HCT116 (cell line): ENCODE measurements at regions not wholly inside any gene's neighbourhood (a gene's known extent, or its start where the extent isn't known, plus 50 kb on each side); places are given as distances from the start of the nearest gene placed in this dataset.

Experiments used
- ATAC-seq: fragments of 200-7000 bp; cut with Tn5 transposase; 2 replicates; pipeline ENCODE4 v1.9.1; 2020; ENCODE audit warnings: mild to moderate bottlenecking, moderate library complexity
- BruUV-seq: library from RNA; stranded (reverse); fragments of 400-500 nt; replicated peaks from 2 replicates; lab custom pipeline; 2021; lab: Mats Ljungman, UMichigan
- CTCF ChIA-PET: fragments of 300-600 bp; sonication (Branson Sonifier 250); formaldehyde crosslinking; loops from one replicate; lab custom pipeline; 2021; ENCODE audit warnings: antibody characterized with exemption; lab: Charles Lee
- POLR2A ChIA-PET: fragments of 300-600, 350-600 bp; sonication (Branson Sonifier 250); formaldehyde crosslinking; loops from one replicate; lab custom pipeline; 2021; ENCODE audit warnings: antibody characterized with exemption; lab: Charles Lee
- RAD21 ChIA-PET, 2 experiments: fragments of 300-600 bp; sonication (Branson Sonifier 250); formaldehyde crosslinking; loops; one replicate each; lab custom pipeline; 2023; ENCODE audit warnings: low total read pairs in 2 of 2; ENCODE audit not compliant: uncharacterized antibody in 2 of 2, unreplicated experiment in 2 of 2, low non-redundant PET in 1 of 2; lab: Charles Lee
- DNase-seq: peaks from one replicate; pipeline ENCODE4 v3.0.0-alpha.2; 2010; ENCODE audit warnings: low read depth, low spot score
- H2AFZ ChIP-seq: fragments of 200-600 bp; shearing (Covaris generic), sonication (generic); 2 replicates; pipeline ENCODE4 v1.6.1; 2017; ENCODE audit warnings: low read depth, mixed run types, mixed read lengths, antibody characterized with exemption, low read length; ENCODE audit not compliant: poor library complexity, severe bottlenecking
- H3K27ac ChIP-seq: 2 replicates; pipeline ENCODE4 v1.5.1; 2012; ENCODE audit warnings: low read depth, low read length
- H3K27me3 ChIP-seq: fragments of 200-600 bp; sonication (generic); 2 replicates; pipeline ENCODE4 v1.6.1; 2016; ENCODE audit warnings: mixed run types, low read length, mixed read lengths; ENCODE audit not compliant: insufficient read depth
- H3K36me3 ChIP-seq, 2 experiments: fragments of 200-500 bp in 1 of 2; fragments of 200-600 bp in 1 of 2; sonication (Bioruptor generic) in 1 of 2; sonication (generic) in 1 of 2; 2 replicates each; pipeline versions ENCODE4 v1.5.1 to v1.6.1; 2014 to 2016; ENCODE audit warnings: low read length in 2 of 2, inconsistent platforms in 1 of 2, mixed read lengths in 1 of 2, mixed run types in 1 of 2; ENCODE audit not compliant: insufficient read depth in 2 of 2, control insufficient read depth in 1 of 2
- H3K4me1 ChIP-seq, 2 experiments: fragments of 200-600 bp in 1 of 2; sonication (generic) in 1 of 2; 2 replicates each; pipeline versions ENCODE4 v1.5.1 to v1.6.1; 2012 to 2017; ENCODE audit warnings: low read length in 2 of 2, inconsistent platforms in 1 of 2, mild to moderate bottlenecking in 1 of 2, mixed read lengths in 1 of 2, mixed run types in 1 of 2, moderate library complexity in 1 of 2; ENCODE audit not compliant: insufficient read depth in 2 of 2, control insufficient read depth in 1 of 2
- H3K4me2 ChIP-seq: fragments of 200-600 bp; sonication (generic); 2 replicates; pipeline ENCODE4 v1.6.1; 2017; ENCODE audit warnings: mixed run types, low read length, mixed read lengths
- H3K4me3 ChIP-seq, 2 experiments: fragments of 200-600 bp in 1 of 2; sonication (generic) in 1 of 2; replicated peaks in 1 of 2; 2 replicates each; pipeline ENCODE4 v1.5.1; 2011 to 2016; ENCODE audit warnings: low read length in 2 of 2, control low read depth in 1 of 2, low read depth in 1 of 2, mild to moderate bottlenecking in 1 of 2, mixed read lengths in 1 of 2, mixed run types in 1 of 2
- H3K79me2 ChIP-seq: fragments of 200-600 bp; sonication (generic); 2 replicates; pipeline ENCODE4 v1.6.1; 2017; ENCODE audit warnings: mild to moderate bottlenecking, mixed run types, low read length, moderate library complexity, mixed read lengths; ENCODE audit not compliant: insufficient read depth
- H3K9ac ChIP-seq: fragments of 200-600 bp; sonication (generic); 2 replicates; pipeline ENCODE4 v1.6.1; 2016; ENCODE audit warnings: low read length, mixed read lengths
- H3K9me2 ChIP-seq: fragments of 200-600 bp; sonication (generic), shearing (Covaris generic); 2 replicates; pipeline ENCODE4 v1.6.1; 2017; ENCODE audit warnings: mixed run types, mild to moderate bottlenecking, moderate library complexity; ENCODE audit not compliant: insufficient read depth
- H3K9me3 ChIP-seq, 2 experiments: fragments of 200-500 bp in 1 of 2; fragments of 200-600 bp in 1 of 2; sonication (Bioruptor generic) in 1 of 2; sonication (generic) in 1 of 2; 2 replicates each; pipeline ENCODE4 v1.6.1; 2014 to 2017; ENCODE audit warnings: low read length in 2 of 2, mixed read lengths in 2 of 2, inconsistent platforms in 1 of 2, low read depth in 1 of 2, mild to moderate bottlenecking in 1 of 2, mixed run types in 1 of 2, moderate library complexity in 1 of 2; ENCODE audit not compliant: control insufficient read depth in 1 of 2, insufficient read depth in 1 of 2
- H4K20me1 ChIP-seq: fragments of 200-600 bp; sonication (generic), shearing (Covaris generic); 2 replicates; pipeline ENCODE4 v1.6.1; 2017; ENCODE audit warnings: mixed run types, mild to moderate bottlenecking, moderate library complexity; ENCODE audit not compliant: insufficient read depth
- CBX3 ChIP-seq: IDR thresholded peaks from 2 replicates; pipeline ENCODE4 v1.6.1; 2012; ENCODE audit warnings: low read depth
- CEBPB ChIP-seq: IDR thresholded peaks from 2 replicates; pipeline ENCODE4 v1.6.1; 2012; ENCODE audit warnings: low read depth
- EGR1 ChIP-seq: IDR thresholded peaks from 2 replicates; pipeline ENCODE4 v1.6.1; 2012; ENCODE audit warnings: low read depth
- EZH2phosphoT487 ChIP-seq: fragments of 200-600 bp; IDR thresholded peaks from 2 replicates; pipeline ENCODE4 v1.6.1; 2018; ENCODE audit warnings: antibody characterized with exemption, borderline replicate concordance
- JUND ChIP-seq: IDR thresholded peaks from 2 replicates; pipeline ENCODE4 v1.6.1; 2012
- POLR2A ChIP-seq: IDR thresholded peaks from 2 replicates; pipeline ENCODE4 v1.7.0; 2011; ENCODE audit warnings: borderline replicate concordance; ENCODE audit not compliant: insufficient read depth, insufficient read length; ENCODE audit errors: extremely low read depth
- POLR2AphosphoS5 ChIP-seq: IDR thresholded peaks from 2 replicates; pipeline ENCODE4 v1.6.1; 2011; ENCODE audit warnings: mild to moderate bottlenecking, low read depth, low read length, moderate library complexity
- RAD21 ChIP-seq: IDR thresholded peaks from 2 replicates; pipeline ENCODE4 v1.6.1; 2012; ENCODE audit warnings: low read depth, mild to moderate bottlenecking
- SIN3A ChIP-seq: IDR thresholded peaks from 2 replicates; pipeline ENCODE4 v1.6.1; 2012; ENCODE audit warnings: low read depth
- SRF ChIP-seq: IDR thresholded peaks from 2 replicates; pipeline ENCODE4 v1.6.1; 2012; ENCODE audit warnings: low read depth
- YY1 ChIP-seq: IDR thresholded peaks from 2 replicates; pipeline ENCODE4 v1.6.1; 2011; ENCODE audit warnings: low read length, low read depth, moderate library complexity, mild to moderate bottlenecking; ENCODE audit not compliant: insufficient replicate concordance; ENCODE audit errors: extremely low read depth
- ZNF274 ChIP-seq: fragments of 200-500 bp; sonication (Bioruptor generic); IDR thresholded peaks from 2 replicates; pipeline ENCODE4 v1.6.1; 2014; ENCODE audit warnings: mild to moderate bottlenecking, low read depth, low read length, inconsistent platforms
- intact Hi-C: fragments of 100-400 bp; cut with micrococcal nuclease; formaldehyde crosslinking; loops from 2 replicates; pipeline ENCODE4 v1.10.0; 2022
- TF ChIP-seq, protein P1 (sequence below): IDR thresholded peaks from 2 replicates; pipeline ENCODE4 v1.6.1; 2012; ENCODE audit warnings: low read depth

DNA sequence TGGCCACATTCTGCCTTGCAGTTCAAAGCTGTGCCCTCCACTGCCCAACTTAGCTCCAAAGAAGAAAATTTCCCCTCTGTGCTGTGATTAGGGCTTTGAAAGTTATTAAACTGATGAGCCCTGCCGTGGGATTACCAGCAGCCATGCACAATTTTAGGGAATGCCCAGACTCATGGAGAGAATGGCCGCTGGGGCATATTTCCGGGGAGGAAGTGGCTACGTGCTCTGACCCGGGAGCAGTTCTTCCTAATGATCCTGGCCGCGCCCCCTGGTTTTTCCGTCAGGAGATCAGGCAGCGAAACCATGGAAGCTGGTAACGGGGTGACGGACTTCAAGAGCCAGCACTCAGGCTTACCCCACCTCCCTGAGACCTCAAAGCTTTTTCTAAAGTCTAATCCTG, 365.5 kb upstream of the PFKP start:
- H2AFZ ChIP-seq, result no peak overlapping the region
- intact Hi-C loops, result no loop called here
- TF ChIP-seq CEBPB, result no peak
- no peak for TF ChIP-seq RAD21
- no peak for TF ChIP-seq SIN3A
- TF ChIP-seq ZNF274, result no peak
- TF ChIP-seq POLR2AphosphoS5, result no peak
- no peak for TF ChIP-seq EZH2phosphoT487
- no peak for TF ChIP-seq CBX3
- no peak for TF ChIP-seq SRF
- TF ChIP-seq EGR1, result no peak
- TF ChIP-seq, protein P1, sequence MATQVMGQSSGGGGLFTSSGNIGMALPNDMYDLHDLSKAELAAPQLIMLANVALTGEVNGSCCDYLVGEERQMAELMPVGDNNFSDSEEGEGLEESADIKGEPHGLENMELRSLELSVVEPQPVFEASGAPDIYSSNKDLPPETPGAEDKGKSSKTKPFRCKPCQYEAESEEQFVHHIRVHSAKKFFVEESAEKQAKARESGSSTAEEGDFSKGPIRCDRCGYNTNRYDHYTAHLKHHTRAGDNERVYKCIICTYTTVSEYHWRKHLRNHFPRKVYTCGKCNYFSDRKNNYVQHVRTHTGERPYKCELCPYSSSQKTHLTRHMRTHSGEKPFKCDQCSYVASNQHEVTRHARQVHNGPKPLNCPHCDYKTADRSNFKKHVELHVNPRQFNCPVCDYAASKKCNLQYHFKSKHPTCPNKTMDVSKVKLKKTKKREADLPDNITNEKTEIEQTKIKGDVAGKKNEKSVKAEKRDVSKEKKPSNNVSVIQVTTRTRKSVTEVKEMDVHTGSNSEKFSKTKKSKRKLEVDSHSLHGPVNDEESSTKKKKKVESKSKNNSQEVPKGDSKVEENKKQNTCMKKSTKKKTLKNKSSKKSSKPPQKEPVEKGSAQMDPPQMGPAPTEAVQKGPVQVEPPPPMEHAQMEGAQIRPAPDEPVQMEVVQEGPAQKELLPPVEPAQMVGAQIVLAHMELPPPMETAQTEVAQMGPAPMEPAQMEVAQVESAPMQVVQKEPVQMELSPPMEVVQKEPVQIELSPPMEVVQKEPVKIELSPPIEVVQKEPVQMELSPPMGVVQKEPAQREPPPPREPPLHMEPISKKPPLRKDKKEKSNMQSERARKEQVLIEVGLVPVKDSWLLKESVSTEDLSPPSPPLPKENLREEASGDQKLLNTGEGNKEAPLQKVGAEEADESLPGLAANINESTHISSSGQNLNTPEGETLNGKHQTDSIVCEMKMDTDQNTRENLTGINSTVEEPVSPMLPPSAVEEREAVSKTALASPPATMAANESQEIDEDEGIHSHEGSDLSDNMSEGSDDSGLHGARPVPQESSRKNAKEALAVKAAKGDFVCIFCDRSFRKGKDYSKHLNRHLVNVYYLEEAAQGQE, result no peak
- TF ChIP-seq YY1, result no peak
- no peak for TF ChIP-seq POLR2A
- TF ChIP-seq JUND, result no peak

More for the DNA sequence above, 365.5 kb upstream of the PFKP start:
- Histone ChIP-seq H3K9me3 (peaks cover 3 to 20% of the 10 kb centered on the region in 2 experiments; a peak in 3 of 4 replicates), H3K4me2 (no peak overlapping the region), H3K9me2 (no peaks in the 10 kb centered on the region), H4K20me1 (no peaks in the 10 kb centered on the region), H3K27ac (no peak overlapping the region), H3K79me2 (no peaks in the 10 kb centered on the region), H3K4me3 (no peak overlapping the region), H3K36me3 (no peaks in the 10 kb centered on the region), H3K4me1 (no peaks in the 10 kb centered on the region), H3K27me3 (no peaks in the 10 kb centered on the region), H3K9ac (no peak overlapping the region)
- ChIA-PET RAD21 (no interaction called here), POLR2A (no interaction called here), CTCF (no interaction called here)
- ATAC-seq (no peak), DNase-seq (no peak)
- no TSS peak for BruUV-seq
